ENCODE measurements at regions not wholly inside any gene's neighbourhood (a gene's known extent, or its start where the extent isn't known, plus 50 kb on each side); places are given as distances from the start of the nearest gene placed in this dataset.

DNA sequence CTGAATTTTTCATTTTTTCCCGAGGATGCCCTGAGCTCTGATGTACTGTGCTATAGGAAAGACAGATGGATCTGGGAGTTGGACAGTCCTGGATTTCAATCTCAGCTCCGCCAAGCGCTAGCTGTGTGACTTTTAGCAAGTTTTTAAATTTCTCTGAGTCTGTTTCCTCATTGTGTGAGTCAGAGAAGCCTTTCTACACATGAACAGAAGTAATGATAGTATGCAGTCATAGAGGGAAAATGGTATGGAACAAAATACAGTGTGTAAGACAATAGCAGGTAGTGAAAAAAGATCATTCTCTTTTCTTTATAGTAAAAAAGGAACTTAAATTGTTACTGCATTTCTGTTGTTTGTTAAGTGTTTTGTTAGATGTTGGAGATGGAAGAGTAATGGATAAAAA is 52.4 kb upstream of the PPM1B start:
- TF ChIP-seq, protein P1, sequence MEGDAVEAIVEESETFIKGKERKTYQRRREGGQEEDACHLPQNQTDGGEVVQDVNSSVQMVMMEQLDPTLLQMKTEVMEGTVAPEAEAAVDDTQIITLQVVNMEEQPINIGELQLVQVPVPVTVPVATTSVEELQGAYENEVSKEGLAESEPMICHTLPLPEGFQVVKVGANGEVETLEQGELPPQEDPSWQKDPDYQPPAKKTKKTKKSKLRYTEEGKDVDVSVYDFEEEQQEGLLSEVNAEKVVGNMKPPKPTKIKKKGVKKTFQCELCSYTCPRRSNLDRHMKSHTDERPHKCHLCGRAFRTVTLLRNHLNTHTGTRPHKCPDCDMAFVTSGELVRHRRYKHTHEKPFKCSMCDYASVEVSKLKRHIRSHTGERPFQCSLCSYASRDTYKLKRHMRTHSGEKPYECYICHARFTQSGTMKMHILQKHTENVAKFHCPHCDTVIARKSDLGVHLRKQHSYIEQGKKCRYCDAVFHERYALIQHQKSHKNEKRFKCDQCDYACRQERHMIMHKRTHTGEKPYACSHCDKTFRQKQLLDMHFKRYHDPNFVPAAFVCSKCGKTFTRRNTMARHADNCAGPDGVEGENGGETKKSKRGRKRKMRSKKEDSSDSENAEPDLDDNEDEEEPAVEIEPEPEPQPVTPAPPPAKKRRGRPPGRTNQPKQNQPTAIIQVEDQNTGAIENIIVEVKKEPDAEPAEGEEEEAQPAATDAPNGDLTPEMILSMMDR (IDR thresholded peaks at IDR 0.05; ENCODE audit: insufficient read depth, low read length, poor library complexity, severe bottlenecking) = no peak
- TF ChIP-seq EZH2phosphoT487 (conservative IDR thresholded peaks at IDR 0.05; ENCODE audit: low read length) = no peak

Measured in SU-DHL-6 (cell line).